ENCODE measurements at regions not wholly inside any gene's neighbourhood (a gene's known extent, or its start where the extent isn't known, plus 50 kb on each side); places are given as distances from the start of the nearest gene placed in this dataset.
"Not testable (repeated sequence)": the region's sequence is repeated elsewhere in the genome, so short reads cannot be mapped to it uniquely, and the experiment has no call there.

DNA sequence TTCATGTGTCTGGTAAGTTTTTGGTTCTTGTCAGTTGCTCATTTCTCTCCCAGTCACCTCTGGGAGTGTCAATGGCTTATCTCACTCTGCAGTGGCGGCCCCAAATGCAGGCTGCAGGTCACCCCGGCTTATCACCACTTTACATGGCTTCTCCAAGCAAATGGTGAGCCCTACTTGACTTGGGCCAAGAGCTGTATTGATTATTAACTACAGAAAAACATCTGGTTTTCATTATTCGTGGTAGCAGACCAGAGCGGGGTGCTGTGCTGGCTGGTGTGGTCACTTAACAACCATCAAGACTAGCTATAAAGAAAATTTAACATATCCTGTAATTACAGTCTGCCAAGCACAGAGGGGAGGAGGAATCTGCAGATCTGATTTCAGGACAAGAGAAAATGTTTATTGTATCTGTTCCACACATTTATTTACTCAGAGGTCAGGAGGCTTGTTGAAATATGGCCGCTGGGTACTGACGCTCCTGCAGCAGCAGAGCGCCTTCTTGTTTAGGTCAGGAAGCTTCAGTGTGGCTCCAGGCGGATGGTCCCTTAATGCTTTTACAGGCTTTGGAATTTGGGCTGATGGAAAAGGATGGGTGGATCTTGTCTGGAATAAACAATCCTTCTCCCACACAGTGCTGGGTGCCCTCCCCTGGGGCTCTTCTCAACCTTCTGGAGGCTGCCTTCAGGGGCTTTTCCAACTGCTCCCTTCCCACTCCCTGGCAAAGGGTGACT, 87.8 kb downstream of the HLX start:
- DNase-seq (ENCODE audit: insufficient read length, low spot score), result no peak
- FAIRE-seq, result no peak

DNA sequence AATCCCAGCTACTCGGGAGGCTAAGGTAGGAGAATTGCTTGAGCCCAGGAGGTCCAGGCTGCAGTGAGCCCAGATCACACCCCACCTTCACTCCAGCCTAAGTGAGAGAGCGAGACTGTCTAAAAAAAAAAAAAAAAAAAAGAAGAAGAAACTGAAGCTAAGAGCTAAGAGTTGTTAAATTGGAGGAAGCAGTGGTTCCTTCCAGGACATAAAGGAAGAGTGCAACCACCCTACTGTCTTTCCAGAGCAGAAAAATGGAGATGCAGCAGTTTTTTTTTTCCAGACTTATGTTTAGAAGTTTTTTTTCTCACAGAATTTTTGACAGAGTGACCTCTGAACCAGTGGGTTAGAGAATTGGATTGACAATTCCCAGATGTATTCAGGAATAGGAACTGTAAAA, 88.7 kb downstream of the HLX start:
- DNase-seq (ENCODE audit: insufficient read length, low spot score) (no peak), FAIRE-seq (no peak)
- TF ChIP-seq POLR2A (IDR thresholded peaks at IDR 0.05; ENCODE audit: low read depth, low read length), result no peak

More for the DNA sequence above, 87.8 kb downstream of the HLX start:
- TF ChIP-seq POLR2A (IDR thresholded peaks at IDR 0.05; ENCODE audit: low read depth, low read length), result no peak

DNA sequence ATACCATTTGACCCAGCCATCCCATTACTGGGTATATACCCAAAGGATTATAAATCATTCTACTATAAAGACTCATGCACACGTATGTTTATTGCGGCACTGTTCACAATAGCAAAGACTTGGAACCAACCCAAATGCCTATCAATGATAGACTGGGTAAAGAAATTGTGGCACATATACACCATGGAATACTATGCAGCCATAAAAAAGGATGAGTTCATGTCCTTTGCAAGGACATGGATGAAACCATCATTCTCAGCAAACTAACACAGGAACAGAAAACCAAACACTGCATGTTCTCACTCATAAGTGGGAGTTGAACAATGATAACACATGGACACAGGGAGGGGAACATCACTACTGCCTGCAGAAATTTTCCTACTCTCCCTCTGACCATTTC, 90.0 kb downstream of the HLX start:
- DNase-seq (ENCODE audit: insufficient read length, low spot score); FAIRE-seq: not testable (repeated sequence)

DNA sequence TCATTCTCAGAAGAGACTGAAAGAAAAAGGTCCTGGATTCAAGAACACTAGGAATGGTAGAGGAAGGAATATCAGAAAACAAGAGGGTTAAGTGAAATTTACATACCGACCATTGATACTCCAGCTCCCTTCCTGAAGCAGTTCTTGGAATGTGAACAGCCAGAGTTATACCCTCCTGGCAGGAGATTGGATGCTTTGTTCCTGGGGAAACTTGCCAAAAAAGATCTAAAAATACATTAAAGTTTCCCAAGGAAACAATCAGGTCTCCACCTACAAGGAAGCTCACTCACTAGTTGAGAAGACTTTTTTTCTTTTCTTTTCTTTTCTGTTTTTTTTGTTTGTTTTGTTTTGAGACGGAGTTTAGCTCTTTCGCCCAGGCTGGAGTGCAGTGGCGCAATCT, 91.1 kb downstream of the HLX start:
- no peak for FAIRE-seq
- no peak for TF ChIP-seq POLR2A (IDR thresholded peaks at IDR 0.05; ENCODE audit: low read depth, low read length)
- DNase-seq (ENCODE audit: insufficient read length, low spot score), result no peak

DNA sequence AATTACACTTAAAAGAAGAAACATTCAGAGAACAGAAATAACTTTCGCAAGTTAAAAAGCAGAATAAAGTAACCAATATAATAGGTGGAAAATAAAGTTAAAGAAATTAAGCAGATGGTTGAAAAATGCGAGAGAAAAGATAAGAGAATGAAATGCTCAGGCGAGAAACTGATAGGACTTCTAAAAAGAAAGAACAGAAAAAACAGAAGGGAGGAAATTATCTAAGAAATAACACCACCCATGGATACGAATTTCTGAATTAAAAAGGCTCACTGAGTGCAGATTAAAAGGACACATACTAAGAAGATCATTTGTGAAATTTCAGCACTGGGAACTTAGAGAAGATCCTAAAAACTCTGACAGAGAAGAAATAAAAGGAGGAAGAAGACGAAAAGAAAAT, 92.0 kb downstream of the HLX start:
- no peak for FAIRE-seq
- TF ChIP-seq POLR2A (IDR thresholded peaks at IDR 0.05; ENCODE audit: low read depth, low read length), result no peak
- no peak for DNase-seq (ENCODE audit: insufficient read length, low spot score)

DNA sequence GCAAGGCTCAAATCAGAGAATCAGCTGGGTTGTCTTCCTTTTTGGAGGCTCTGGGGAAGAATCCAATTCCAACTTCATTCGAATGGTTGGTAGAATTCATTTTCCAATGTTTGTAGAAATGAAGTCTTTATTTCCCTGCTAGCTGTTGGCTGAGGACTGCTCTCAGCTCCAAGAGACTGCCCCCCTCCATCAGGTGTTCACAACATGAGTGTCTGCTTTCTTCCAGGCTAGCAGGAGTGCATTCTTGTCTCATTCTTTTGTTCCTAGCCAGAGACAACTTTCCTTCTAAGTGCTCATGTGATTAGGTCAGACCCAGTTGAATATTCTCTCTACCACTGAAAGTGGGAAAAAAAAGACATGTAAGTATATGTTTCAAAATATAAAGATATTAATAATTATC, 95.2 kb downstream of the HLX start:
- no peak for TF ChIP-seq POLR2A (IDR thresholded peaks at IDR 0.05; ENCODE audit: low read depth, low read length)
- FAIRE-seq, result no peak
- no peak for DNase-seq (ENCODE audit: insufficient read length, low spot score)

DNA sequence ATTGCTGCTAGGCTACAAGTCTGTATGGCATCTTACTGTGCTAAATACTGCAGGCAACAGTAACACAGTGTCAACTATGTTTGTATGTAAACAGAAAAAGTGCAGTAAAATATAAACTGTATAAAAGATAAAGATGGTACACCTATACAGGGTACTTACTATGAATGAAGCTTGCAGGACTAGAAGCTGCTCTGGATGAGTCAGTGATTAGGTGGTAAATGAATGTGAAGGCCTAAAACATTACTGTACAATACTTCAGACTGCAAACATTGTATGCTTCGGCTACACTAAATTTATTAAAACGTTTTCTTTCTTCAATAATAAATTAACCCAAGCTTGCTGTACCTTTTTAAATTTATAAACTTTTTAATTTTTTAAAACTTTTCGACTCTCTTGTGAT, 97.1 kb downstream of the HLX start:
- no peak for TF ChIP-seq POLR2A (IDR thresholded peaks at IDR 0.05; ENCODE audit: low read depth, low read length)
- DNase-seq (ENCODE audit: insufficient read length, low spot score) (no peak), FAIRE-seq (no peak)

DNA sequence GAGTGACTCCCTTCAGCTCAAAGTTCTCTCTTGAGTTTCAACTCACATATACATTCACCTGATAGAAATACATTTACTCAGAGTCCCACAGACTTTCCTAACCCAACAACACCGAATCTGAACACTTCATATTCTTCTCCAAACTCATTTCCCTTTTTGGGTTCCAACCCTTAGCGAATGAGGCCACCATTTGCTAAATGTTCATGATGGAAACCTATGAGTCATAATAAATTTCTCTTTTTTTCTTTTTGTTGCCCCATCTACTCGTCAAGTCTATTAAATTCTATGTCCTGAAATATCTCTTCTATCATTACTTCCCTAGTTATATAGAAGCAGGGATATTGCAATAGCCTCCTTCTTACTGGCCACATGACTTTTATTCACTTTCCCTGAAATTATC, 100.1 kb downstream of the HLX start:
- TF ChIP-seq POLR2A (IDR thresholded peaks at IDR 0.05; ENCODE audit: low read depth, low read length), result no peak
- FAIRE-seq, result no peak
- no peak for DNase-seq (ENCODE audit: insufficient read length, low spot score)

DNA sequence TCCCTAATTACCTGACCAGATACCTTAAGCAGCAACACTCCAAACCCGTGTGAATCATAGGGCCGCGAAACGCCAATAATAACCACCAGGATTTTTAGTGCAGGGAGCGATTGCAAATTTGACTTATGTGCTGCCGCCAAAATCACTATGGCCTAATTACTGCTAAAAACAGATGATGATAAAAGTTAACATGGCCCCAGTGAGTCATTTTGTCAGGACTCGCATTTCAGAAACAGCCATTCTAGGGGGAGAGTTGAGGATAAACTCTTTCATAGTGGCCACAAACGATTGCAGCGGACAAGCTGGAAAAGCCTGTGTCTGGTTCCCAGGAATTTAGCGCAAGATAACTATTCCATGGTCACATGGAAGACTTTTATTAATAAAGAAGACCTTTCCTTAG, 103.4 kb downstream of the HLX start:
- no peak for TF ChIP-seq POLR2A (IDR thresholded peaks at IDR 0.05; ENCODE audit: low read depth, low read length)
- no peak for FAIRE-seq
- no peak for DNase-seq (ENCODE audit: insufficient read length, low spot score)

DNA sequence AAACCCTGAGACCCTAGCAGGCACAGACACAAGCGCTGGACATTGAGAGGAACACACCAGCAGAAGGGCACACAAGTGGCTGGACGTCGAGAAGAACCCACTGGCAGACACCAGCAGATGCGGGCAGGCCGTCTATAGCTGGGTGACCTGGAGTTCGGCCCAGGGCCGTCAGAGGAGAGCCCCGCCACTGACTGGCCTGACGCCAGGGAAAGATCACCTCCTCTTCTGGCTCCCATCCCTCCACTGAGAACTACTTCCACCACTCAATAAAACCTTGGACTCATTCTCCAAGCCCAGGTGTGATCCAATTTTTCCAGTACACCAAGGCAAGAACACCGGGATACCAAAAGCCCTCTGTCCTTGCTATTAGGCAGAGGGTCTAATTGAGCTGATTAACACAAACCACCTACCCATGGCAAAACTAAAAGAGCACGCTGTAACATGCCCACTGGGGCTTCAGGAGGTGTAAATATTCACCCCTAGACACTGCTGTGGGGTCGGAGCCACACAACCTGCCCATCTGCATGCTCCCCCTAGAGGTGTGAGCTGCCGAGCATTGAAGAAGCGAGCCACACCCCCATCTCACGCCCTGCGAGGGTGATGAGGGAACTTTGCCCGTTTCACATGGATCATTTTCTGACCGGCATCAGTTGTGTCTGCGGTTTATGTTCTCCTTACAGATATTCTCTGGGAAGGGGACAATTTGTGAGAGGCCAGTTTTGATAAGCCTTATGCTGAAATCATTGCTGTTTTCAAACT, 104.8 kb downstream of the HLX start:
- DNase-seq (ENCODE audit: insufficient read length, low spot score) (no peak), FAIRE-seq (no peak)
- TF ChIP-seq POLR2A (IDR thresholded peaks at IDR 0.05; ENCODE audit: low read depth, low read length), result no peak

DNA sequence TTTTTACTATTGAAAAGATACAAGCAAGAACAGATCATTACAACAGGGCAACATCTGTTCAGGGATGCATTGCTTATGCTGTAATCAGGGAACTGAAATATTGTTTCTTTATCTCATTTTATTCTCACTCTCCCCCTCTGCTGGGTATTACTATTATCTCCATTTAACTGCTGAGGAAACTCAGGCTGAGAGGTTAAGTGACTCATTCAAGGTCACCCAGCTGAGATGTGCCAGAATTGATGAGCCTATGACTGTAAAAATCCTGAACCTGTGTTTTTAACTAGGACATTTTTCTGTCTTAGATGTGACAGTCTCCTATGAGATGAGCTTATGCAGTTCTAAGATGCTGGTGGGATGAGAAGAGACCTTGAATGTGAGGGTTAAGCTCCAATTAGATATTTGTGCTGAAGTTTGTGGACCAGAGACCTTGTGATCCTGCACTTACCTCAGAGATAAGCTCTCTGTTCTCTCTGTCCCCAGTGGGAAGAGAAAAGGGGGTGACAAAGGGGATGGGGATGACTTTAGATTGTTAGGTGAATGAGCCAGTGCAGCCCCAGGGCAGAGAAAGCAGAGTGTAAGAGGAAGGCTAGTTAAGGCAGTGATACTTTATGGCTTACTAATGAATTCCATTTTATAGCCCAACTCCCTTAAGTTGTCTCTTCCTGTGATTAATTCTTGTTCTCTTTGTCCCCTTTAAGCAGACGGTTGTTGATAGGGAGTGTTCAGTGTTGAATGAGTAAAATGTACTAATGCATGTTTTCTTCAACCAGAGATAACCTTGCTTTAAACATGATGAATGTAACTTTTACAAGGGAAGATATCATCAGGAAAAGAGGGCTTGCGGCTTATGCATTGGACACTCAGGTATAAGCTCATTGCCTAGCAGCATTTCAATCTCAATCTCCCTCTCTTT, 111.4 kb downstream of the HLX start:
- FAIRE-seq, result peak; percentile 81

DNA sequence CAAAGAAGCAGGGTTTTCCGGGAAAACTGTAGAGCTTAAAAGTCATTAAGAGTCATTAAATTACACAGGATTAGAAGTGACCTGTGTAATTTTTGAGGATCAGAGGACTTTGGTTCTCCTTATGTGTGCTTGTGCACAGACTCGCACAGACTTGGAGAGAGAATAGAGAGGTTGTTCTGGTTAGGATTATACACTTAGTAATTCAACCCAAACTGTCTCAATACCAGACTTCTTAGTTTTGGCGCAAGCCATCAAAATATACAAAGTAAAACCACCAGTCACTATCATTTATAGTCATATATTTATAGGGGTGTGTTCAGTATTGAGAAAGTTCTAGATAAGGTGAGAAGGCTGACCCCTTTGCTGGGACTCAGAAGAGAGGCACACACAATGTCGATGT, 112.3 kb downstream of the HLX start:
- TF ChIP-seq POLR2A (IDR thresholded peaks at IDR 0.05; ENCODE audit: low read depth, low read length), result no peak
- DNase-seq (ENCODE audit: insufficient read length, low spot score), result no peak
- no peak for FAIRE-seq

More for the DNA sequence above, 111.4 kb downstream of the HLX start:
- no peak for DNase-seq (ENCODE audit: insufficient read length, low spot score)
- no peak for TF ChIP-seq POLR2A (IDR thresholded peaks at IDR 0.05; ENCODE audit: low read depth, low read length)

DNA sequence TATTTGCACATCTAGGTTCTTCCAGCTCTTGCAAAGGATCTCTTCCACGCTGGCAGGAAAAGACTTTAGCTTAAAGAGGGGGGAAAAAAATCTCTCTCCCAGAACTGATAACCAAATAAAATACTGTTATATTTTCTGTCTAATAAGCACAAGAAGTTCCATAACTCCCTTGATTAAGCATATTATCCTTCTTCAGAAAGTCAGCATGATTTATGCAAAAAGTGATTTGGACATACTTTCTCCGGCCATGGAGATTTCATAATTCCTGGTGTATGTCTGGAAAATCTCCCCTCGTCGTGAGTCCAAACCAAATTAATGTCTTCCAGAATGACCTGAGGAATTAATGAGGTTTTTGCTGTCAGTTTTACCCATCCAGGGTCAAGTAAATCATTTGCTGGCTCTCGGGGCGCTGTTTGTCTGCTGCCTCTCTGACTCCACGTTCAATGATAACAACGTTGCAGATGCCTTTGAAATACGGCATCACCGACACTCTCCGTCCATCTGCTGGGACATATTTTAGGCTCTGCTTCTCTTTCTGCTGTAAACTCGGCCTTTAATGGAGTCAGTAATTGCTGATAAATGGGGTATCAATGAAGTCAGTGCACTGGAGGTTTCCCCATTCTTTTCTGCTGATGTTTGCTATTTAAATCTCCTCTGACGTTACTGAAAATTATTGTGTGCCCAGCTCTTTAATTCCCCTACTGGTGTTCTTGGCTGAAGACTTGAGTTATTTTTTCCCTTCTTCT, 112.9 kb downstream of the HLX start:
- DNase-seq (ENCODE audit: insufficient read length, low spot score), result no peak
- FAIRE-seq, result no peak
- TF ChIP-seq POLR2A (IDR thresholded peaks at IDR 0.05; ENCODE audit: low read depth, low read length), result no peak

DNA sequence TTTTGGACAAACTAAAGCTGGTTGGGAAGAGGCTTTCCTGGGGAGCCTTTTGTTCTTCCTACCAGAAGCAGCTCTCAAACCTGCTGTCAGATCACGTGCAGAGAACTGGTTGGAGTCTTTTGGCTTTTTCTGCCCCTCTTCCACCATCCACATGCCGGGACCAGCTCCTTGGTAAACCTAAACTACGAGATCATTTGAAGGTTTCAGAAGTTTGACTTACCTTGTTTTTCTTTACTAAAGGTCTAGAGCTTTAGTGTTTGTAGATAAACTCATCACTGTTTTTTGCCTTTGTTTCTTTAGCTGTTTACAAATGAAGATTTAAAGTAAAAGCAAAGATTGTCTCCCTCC, 113.4 kb downstream of the HLX start:
- no peak for TF ChIP-seq POLR2A (IDR thresholded peaks at IDR 0.05; ENCODE audit: low read depth, low read length)
- DNase-seq (ENCODE audit: insufficient read length, low spot score), result no peak
- FAIRE-seq, result no peak

Measured in H54 (cell line).